WI38 (cell line): ENCODE measurements at regions not wholly inside any gene's neighbourhood (a gene's known extent, or its start where the extent isn't known, plus 50 kb on each side); places are given as distances from the start of the nearest gene placed in this dataset.

Source experiments
- H3K4me3 ChIP-seq: 2 replicates; pipeline ENCODE4 v1.5.1; 2011; ENCODE audit warnings: low read depth, mild to moderate bottlenecking, control low read depth, low read length
- CTCF ChIP-seq: IDR thresholded peaks from 2 replicates; pipeline ENCODE4 v1.5.1; 2012; ENCODE audit warnings: low read depth, mild to moderate bottlenecking, control low read depth, low read length

- no peak overlapping the region for H3K4me3 ChIP-seq
- no peak for TF ChIP-seq CTCF
These were observed 279.4 kb downstream of the WNT5A start for GRCh38 chr3:55207744-55208143.

GRCh38 chr3:55205990-55206389, 278.1 kb upstream of the LRTM1 start:
- TF ChIP-seq CTCF: no peak
- no peak overlapping the region for H3K4me3 ChIP-seq

GRCh38 chr3:55204417-55204816, 276.6 kb upstream of the LRTM1 start:
- no peak overlapping the region for H3K4me3 ChIP-seq
- TF ChIP-seq CTCF: no peak

GRCh38 chr3:55203546-55203945, 275.7 kb upstream of the LRTM1 start:
- H3K4me3 ChIP-seq: no peak overlapping the region
- TF ChIP-seq CTCF: no peak

- TF ChIP-seq CTCF: no peak
- H3K4me3 ChIP-seq: no peak overlapping the region
These were observed 275.1 kb upstream of the LRTM1 start for GRCh38 chr3:55203006-55203405.

- peak overlapping the region; percentile 7; the same call in 1 of the 2 replicates for H3K4me3 ChIP-seq
- no peak for TF ChIP-seq CTCF
These were observed 274.5 kb upstream of the LRTM1 start for GRCh38 chr3:55202326-55202725.

GRCh38 chr3:55201779-55202178, 273.9 kb upstream of the LRTM1 start:
- H3K4me3 ChIP-seq: peak overlapping the region; percentile 7; the same call in 1 of the 2 replicates
- TF ChIP-seq CTCF: no peak
